Mesodermal cell (in vitro differentiated cells): ENCODE measurements at regions not wholly inside any gene's neighbourhood (a gene's known extent, or its start where the extent isn't known, plus 50 kb on each side); places are given as distances from the start of the nearest gene placed in this dataset.

Source experiments
- H3K27ac ChIP-seq: 2 replicates; pipeline ENCODE4 v1.7.0; 2013; ENCODE audit warnings: mild to moderate bottlenecking, low read depth, low read length, moderate library complexity; ENCODE audit not compliant: severe bottlenecking
- H3K36me3 ChIP-seq: 2 replicates; pipeline ENCODE4 v1.7.1; 2013; ENCODE audit warnings: mild to moderate bottlenecking, low read length, moderate library complexity; ENCODE audit not compliant: control insufficient read depth, insufficient read depth
- H3K4me1 ChIP-seq: one replicate; pipeline ENCODE4 v1.7.1; 2013; ENCODE audit warnings: mild to moderate bottlenecking, low read length; ENCODE audit not compliant: insufficient read depth, control insufficient read depth, poor library complexity, severe bottlenecking
- H3K4me3 ChIP-seq: 2 replicates; pipeline ENCODE4 v1.7.0; 2013; ENCODE audit warnings: low read length, control low read depth, mild to moderate bottlenecking; ENCODE audit not compliant: insufficient read depth, poor library complexity, severe bottlenecking; ENCODE audit errors: extremely low read depth
- H3K9me3 ChIP-seq: 2 replicates; pipeline ENCODE4 v1.7.1; 2013; ENCODE audit warnings: mild to moderate bottlenecking, low read length, moderate library complexity; ENCODE audit not compliant: control insufficient read depth
- WGBS, 2 experiments: methylation state at CpG; one replicate each; pipeline ENCODE4 v1.1.5; 2013; ENCODE audit warnings: missing lambda C conversion rate in 2 of 2; ENCODE audit not compliant: insufficient coverage in 2 of 2; 5-methylcytosine and 5-hydroxymethylcytosine counted together

DNA sequence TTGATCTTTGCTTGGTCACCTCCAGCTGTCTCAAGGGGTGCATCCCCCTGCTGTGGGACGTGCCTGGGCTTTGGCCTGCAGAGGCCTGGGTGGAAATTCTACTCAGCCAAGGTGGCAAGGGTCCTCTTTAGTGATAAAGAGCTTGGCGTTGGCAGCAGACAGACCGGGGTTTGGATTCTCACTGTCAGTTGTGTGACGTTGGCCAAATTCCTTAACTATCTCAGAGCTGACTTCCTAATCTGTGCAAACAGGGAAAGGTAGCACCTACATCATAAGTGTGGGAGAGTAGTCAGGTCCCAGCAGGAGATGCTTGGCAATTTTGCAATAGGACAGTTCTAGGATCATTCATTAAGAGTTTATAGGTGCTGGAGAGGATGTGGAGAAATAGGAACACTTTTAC lies 154.3 kb upstream of the GSC start:
- WGBS, 2 experiments: 76 to 96% methylated on average over 3 to 4 of the region's 4 CpGs
- Histone ChIP-seq H3K27ac (no peak overlapping the region), H3K4me3 (no peak overlapping the region), H3K4me1 (no peaks in the 10 kb centered on the region), H3K9me3 (no peaks in the 10 kb centered on the region), H3K36me3 (no peaks in the 10 kb centered on the region)

GRCh38 chr14:94923786-94924185 lies 153.9 kb upstream of the GSC start:
- Histone ChIP-seq H3K9me3 (no peaks in the 10 kb centered on the region), H3K4me3 (no peak overlapping the region), H3K27ac (no peak overlapping the region), H3K36me3 (no peaks in the 10 kb centered on the region), H3K4me1 (no peaks in the 10 kb centered on the region)
- 89 to 90% methylated on average over 11 to 12 of the region's 12 CpGs for WGBS, 2 experiments

DNA sequence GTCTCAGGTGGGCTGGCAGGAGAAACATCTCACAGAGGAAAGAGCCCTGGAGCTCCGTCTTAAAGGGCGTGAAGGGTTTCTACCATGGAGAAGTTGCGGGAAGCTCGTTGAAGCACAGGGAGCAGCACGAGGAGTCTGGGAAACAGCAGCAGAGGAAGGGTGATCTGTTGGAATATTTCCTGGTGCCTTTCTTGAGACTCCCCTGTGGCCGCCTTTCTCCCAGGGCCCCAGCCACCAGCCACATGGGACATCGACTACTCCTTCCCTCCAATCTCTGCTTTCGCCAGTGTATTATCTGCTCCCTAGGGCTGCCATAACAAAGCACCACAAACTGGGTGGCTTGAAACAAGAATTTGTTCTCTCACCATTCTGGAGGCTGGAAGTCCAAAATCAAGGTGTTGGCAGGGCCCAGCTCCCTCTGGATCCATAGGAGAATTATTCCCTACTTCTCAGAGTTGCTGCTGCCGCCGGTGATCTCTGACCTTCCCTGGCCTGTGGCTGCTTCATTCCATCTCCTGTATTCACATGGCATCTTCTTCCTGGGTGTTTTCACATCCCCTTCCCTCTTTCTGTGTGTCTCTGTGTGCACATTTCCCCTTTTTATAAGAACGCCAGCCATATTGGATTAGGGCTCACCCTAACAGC lies 152.8 kb upstream of the GSC start:
- Histone ChIP-seq H3K27ac (no peak overlapping the region), H3K4me3 (no peak overlapping the region), H3K9me3 (no peaks in the 10 kb centered on the region), H3K36me3 (no peaks in the 10 kb centered on the region), H3K4me1 (no peaks in the 10 kb centered on the region)
- WGBS, 2 experiments: 92 to 94% methylated on average over 11 of the region's 11 CpGs

GRCh38 chr14:94921882-94922585 lies 152.1 kb upstream of the GSC start:
- no peak overlapping the region for H3K27ac ChIP-seq
- 93% methylated on average over 10 to 13 of the region's 15 CpGs for WGBS, 2 experiments
- H3K36me3 ChIP-seq: no peaks in the 10 kb centered on the region
- no peaks in the 10 kb centered on the region for H3K9me3 ChIP-seq
- H3K4me1 ChIP-seq: no peaks in the 10 kb centered on the region
- H3K4me3 ChIP-seq: no peak overlapping the region

GRCh38 chr14:94921456-94921855 lies 151.5 kb upstream of the GSC start:
- H3K36me3 ChIP-seq: no peaks in the 10 kb centered on the region
- WGBS, 2 experiments: 67% methylated on average over 1 of the region's 1 CpG; no CpG with 5 or more reads in 1 of the 2 experiments
- H3K9me3 ChIP-seq: no peaks in the 10 kb centered on the region
- H3K4me1 ChIP-seq: no peaks in the 10 kb centered on the region
- no peak overlapping the region for H3K27ac ChIP-seq
- H3K4me3 ChIP-seq: no peak overlapping the region

- H3K4me1 ChIP-seq: no peaks in the 10 kb centered on the region
- no peak overlapping the region for H3K4me3 ChIP-seq
- no peaks in the 10 kb centered on the region for H3K36me3 ChIP-seq
- no peak overlapping the region for H3K27ac ChIP-seq
- 83 to 90% methylated on average over 6 to 9 of the region's 9 CpGs for WGBS, 2 experiments
- H3K9me3 ChIP-seq: no peaks in the 10 kb centered on the region
Observed at GRCh38 chr14:94919896-94920295, 150.0 kb upstream of the GSC start.

DNA sequence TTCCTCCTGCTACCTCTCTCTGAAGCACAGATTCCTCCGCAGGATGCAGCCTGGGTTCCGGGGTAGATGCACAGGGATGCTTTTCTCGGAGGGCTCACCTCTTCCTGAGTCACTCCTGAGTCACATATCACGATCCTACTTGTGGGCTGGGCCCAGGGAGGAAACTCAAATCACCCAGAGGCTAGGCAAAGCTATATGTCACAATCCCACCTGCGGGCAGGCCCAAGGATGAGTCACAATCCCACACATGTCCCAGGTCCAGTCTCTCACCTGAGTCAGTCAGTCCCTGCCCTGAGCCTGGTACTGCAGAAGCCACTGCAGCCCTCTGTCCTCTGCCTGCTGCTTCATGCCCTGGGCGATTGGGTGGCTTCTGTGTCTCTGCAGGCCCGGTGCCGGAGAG lies 149.0 kb upstream of the GSC start:
- no peak overlapping the region for H3K27ac ChIP-seq
- WGBS, 2 experiments: 87 to 91% methylated on average over 7 to 8 of the region's 8 CpGs
- no peaks in the 10 kb centered on the region for H3K9me3 ChIP-seq
- no peaks in the 10 kb centered on the region for H3K36me3 ChIP-seq
- H3K4me1 ChIP-seq: no peaks in the 10 kb centered on the region
- no peak overlapping the region for H3K4me3 ChIP-seq

DNA sequence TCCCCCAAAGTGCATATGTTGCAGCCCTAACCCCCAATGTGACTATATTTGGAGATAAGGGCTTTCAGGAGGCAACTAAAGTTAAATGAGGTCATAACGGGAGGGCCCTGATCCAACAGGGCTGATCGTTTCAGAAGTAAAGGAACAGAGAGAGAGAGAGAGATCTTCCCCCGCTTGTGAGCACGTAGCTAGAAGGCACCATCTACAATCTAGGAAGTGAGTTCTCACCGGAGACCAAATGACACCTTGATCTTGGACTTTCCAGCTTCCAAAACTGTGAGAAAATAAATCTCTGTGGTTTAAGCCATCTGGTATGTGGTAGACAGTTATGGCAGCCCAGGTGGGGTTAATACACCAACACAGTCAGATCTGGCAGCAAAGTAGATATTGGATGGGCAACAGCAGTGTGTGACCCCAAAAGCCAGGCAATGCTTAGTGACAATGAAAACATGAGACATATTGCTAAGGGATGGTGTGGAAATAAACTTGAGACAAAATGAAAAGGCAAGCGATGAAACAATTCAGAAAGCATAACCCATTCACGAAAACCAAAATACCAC lies 147.2 kb upstream of the GSC start:
- H3K4me3 ChIP-seq: no peak overlapping the region
- no peaks in the 10 kb centered on the region for H3K36me3 ChIP-seq
- 76 to 98% methylated on average over 2 to 4 of the region's 7 CpGs for WGBS, 2 experiments
- no peaks in the 10 kb centered on the region for H3K9me3 ChIP-seq
- no peaks in the 10 kb centered on the region for H3K4me1 ChIP-seq
- H3K27ac ChIP-seq: no peak overlapping the region

GRCh38 chr14:94914191-94914590 lies 144.3 kb upstream of the GSC start:
- Histone ChIP-seq H3K27ac (no peak overlapping the region), H3K4me3 (no peak overlapping the region), H3K9me3 (no peaks in the 10 kb centered on the region), H3K36me3 (no peaks in the 10 kb centered on the region), H3K4me1 (no peaks in the 10 kb centered on the region)
- 71 to 88% methylated on average over 2 of the region's 3 CpGs for WGBS, 2 experiments

DNA sequence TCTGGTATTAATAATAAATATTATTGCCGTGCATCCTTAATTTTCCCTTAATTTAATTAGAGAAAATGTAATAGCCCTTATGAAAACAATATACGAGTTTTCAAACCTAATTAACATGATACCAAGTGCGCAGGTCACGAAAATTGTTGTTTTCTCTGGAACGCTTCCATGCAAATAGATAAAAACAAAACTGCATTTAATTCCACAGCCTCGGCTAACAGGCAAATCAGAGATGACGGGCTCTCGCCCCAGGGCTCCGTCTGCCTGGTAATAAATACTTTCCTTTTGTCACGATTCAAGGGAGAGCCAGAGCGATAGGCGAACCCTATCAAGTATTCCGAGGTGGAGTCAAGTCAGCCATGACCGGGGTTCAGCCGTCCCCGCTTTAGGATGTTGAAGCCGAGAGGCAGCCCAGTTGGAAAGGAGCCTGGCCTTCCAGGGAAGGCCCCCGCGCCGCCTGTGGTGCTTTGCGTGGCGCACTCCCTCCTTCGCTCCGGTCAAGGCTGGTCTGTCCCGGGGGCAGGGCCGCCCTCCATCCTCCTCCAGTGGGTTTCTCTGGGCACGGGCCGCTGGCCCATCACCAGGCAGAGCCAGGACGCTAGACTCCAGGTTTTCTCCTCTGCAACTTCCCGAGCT lies 137.8 kb upstream of the GSC start:
- Histone ChIP-seq H3K36me3 (no peaks in the 10 kb centered on the region), H3K4me1 (peaks cover 23% of the 10 kb centered on the region), H3K9me3 (no peaks in the 10 kb centered on the region), H3K27ac (no peak overlapping the region), H3K4me3 (no peak overlapping the region)
- WGBS, 2 experiments: 91 to 96% methylated on average over 26 to 29 of the region's 30 CpGs
